Upper lobe of right lung (tissue), 1 donor: ENCODE measurements at regions not wholly inside any gene's neighbourhood (a gene's known extent, or its start where the extent isn't known, plus 50 kb on each side); places are given as distances from the start of the nearest gene placed in this dataset.

ENCODE experiments used
- ATAC-seq: fragments of 200-7000 bp; cut with Tn5 transposase; one replicate; pipeline ENCODE4 v1.9.1; 2020; ENCODE audit warnings: mild to moderate bottlenecking, moderate library complexity
- DNase-seq: peaks from one replicate; pipeline ENCODE4 v3.0.0-alpha.2; 2020
- H3K27ac ChIP-seq: fragments of 200-600 bp; one replicate; pipeline ENCODE4 v1.8.0; 2022
- H3K27me3 ChIP-seq: fragments of 200-600 bp; one replicate; pipeline ENCODE4 v1.8.0; 2022; ENCODE audit warnings: mild to moderate bottlenecking
- H3K36me3 ChIP-seq: fragments of 200-600 bp; one replicate; pipeline ENCODE4 v1.8.0; 2022
- H3K4me1 ChIP-seq: fragments of 200-600 bp; one replicate; pipeline ENCODE4 v1.8.0; 2022
- H3K4me3 ChIP-seq: fragments of 200-600 bp; one replicate; pipeline ENCODE4 v1.8.0; 2022; ENCODE audit warnings: mild to moderate bottlenecking
- H3K9me3 ChIP-seq: fragments of 200-600 bp; one replicate; pipeline ENCODE4 v1.8.0; 2022
- CTCF ChIP-seq: fragments of 200-600 bp; IDR thresholded peaks from one replicate; pipeline ENCODE4 v1.8.0; 2022; ENCODE audit warnings: antibody characterized with exemption
- intact Hi-C: fragments of 100-400 bp; cut with DNase I; formaldehyde crosslinking; loops from one replicate; pipeline ENCODE4 v1.11.0; 2022
- donor health status: DM: no; HTN: yes; CAD: no; lungs with severe emphysema.

DNA sequence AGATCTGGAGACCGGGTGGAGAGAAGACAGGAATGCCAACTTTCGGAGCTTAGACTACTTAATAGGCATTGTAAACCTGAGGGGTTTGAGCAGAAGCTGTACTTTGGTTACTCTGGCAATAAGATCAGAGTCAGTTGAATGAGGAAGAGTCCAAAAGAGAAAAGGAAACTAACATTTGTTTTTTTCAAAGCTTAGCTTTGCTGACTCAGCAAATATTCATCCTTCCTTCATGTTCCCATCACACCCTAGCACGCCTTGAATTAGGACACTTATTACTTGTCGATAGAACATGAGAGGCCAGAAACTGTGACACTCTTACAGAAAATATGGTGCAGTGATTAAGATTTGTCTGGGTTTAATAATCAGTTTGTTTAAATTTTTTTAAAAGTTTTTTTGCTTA, 266.9 kb upstream of the ATP2B1 start:
- H3K36me3 ChIP-seq, result no peaks in the 10 kb centered on the region
- no peak overlapping the region for H3K27ac ChIP-seq
- DNase-seq (no peak), ATAC-seq (no peak)
- H3K27me3 ChIP-seq, result no peaks in the 10 kb centered on the region
- no peak for TF ChIP-seq CTCF
- no peak overlapping the region for H3K4me3 ChIP-seq
- H3K4me1 ChIP-seq, result peaks cover 2% of the 10 kb centered on the region
- intact Hi-C loops, result no loop called here
- H3K9me3 ChIP-seq, result no peaks in the 10 kb centered on the region

GRCh38 chr12:89971880-89972279, 263.2 kb upstream of the ATP2B1 start:
- ATAC-seq (peak; percentile 29), DNase-seq (no peak)
- no peak for TF ChIP-seq CTCF
- Histone ChIP-seq H3K9me3 (no peaks in the 10 kb centered on the region), H3K4me3 (no peak overlapping the region), H3K27ac (no peak overlapping the region), H3K4me1 (no peaks in the 10 kb centered on the region), H3K27me3 (no peaks in the 10 kb centered on the region), H3K36me3 (no peaks in the 10 kb centered on the region)
- intact Hi-C loops, result no loop called here

DNA sequence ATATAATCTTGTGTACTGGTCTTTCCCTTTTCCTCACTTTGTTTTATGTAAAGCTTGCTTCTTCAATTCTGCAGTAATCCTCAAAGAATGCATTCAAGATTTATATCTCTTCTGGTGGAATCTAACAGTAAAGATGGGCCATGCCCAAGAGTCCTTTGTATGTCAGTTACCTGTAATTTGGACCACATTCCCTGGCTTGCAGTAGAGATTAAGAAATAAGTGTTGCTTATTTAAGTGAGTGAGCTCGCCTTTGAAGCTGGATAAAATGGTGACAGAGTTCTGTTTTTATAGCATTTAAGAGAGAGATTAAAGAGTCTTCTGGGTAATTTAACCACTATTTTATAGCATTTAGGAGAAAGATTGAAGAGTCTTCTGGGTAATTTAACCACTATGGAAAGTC, 262.1 kb upstream of the ATP2B1 start:
- Histone ChIP-seq H3K4me1 (no peaks in the 10 kb centered on the region), H3K9me3 (no peaks in the 10 kb centered on the region), H3K27me3 (no peaks in the 10 kb centered on the region), H3K36me3 (no peaks in the 10 kb centered on the region), H3K27ac (no peak overlapping the region), H3K4me3 (no peak overlapping the region)
- DNase-seq (no peak), ATAC-seq (no peak)
- intact Hi-C loops, result no loop called here
- TF ChIP-seq CTCF, result no peak

GRCh38 chr12:89969093-89969492, 260.5 kb upstream of the ATP2B1 start:
- no peaks in the 10 kb centered on the region for H3K9me3 ChIP-seq
- no peak for DNase-seq
- H3K27ac ChIP-seq, result no peak overlapping the region
- H3K36me3 ChIP-seq, result no peaks in the 10 kb centered on the region
- ATAC-seq, result peak; percentile 91
- no peaks in the 10 kb centered on the region for H3K27me3 ChIP-seq
- intact Hi-C loops, result no loop called here
- TF ChIP-seq CTCF, result no peak
- no peaks in the 10 kb centered on the region for H3K4me1 ChIP-seq
- no peak overlapping the region for H3K4me3 ChIP-seq

DNA sequence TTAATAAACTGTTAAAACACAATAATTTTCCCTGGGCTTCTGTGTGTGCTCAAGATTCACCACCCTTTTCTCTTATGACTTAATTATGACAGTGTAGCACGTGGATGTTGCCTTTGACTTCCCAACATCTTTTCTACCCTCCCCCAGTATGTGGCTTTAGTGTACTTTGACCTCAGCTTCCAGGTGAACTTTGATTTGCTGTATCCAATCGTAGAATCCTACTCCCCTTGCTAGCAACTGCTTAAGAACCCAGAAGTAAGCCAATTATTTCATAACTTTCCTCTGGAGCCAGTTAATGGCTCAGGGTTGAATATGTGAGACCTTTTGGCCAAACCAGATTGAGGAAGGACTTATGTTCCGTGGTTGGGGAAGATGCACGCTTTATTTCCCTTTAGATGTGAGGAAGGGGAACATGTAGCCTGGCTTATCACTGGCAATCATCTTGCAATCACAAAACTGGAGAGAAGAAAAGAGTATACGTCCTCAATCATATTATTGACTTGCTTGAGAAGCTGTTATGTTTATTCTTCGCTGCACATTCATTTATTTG, 259.6 kb upstream of the ATP2B1 start:
- Histone ChIP-seq H3K27ac (no peak overlapping the region), H3K4me1 (no peaks in the 10 kb centered on the region), H3K9me3 (no peaks in the 10 kb centered on the region), H3K4me3 (no peak overlapping the region), H3K36me3 (no peaks in the 10 kb centered on the region), H3K27me3 (no peaks in the 10 kb centered on the region)
- intact Hi-C loops, result no loop called here
- ATAC-seq, result peak; percentile 67
- no peak for DNase-seq
- no peak for TF ChIP-seq CTCF
